ENCODE measurements at regions not wholly inside any gene's neighbourhood (a gene's known extent, or its start where the extent isn't known, plus 50 kb on each side); places are given as distances from the start of the nearest gene placed in this dataset.
"Not testable (repeated sequence)": the region's sequence is repeated elsewhere in the genome, so short reads cannot be mapped to it uniquely, and the experiment has no call there.

- no peak for DNase-seq
Observed at GRCh38 chr1:29623501-29623900, 387.2 kb downstream of the PTPRU start.

GRCh38 chr1:29621826-29622435, 385.6 kb downstream of the PTPRU start:
- DNase-seq = no peak

GRCh38 chr1:29620631-29621030, 384.3 kb downstream of the PTPRU start:
- DNase-seq = no peak

- DNase-seq = no peak
Observed at GRCh38 chr1:29607236-29607635, 370.9 kb downstream of the PTPRU start.

GRCh38 chr1:29604796-29605195, 368.5 kb downstream of the PTPRU start:
- not testable (repeated sequence) for DNase-seq

GRCh38 chr1:29603622-29604021, 367.3 kb downstream of the PTPRU start:
- no peak for DNase-seq

GRCh38 chr1:29602203-29602602, 365.9 kb downstream of the PTPRU start:
- no peak for DNase-seq

GRCh38 chr1:29601021-29601420, 364.7 kb downstream of the PTPRU start:
- no peak for DNase-seq

GRCh38 chr1:29599826-29600225, 363.5 kb downstream of the PTPRU start:
- no peak for DNase-seq

GRCh38 chr1:29599071-29599470, 362.7 kb downstream of the PTPRU start:
- DNase-seq = no peak

GRCh38 chr1:29597861-29598260, 361.5 kb downstream of the PTPRU start:
- no peak for DNase-seq

GRCh38 chr1:29593601-29594382, 357.5 kb downstream of the PTPRU start:
- DNase-seq = no peak

GRCh38 chr1:29592731-29593130, 356.4 kb downstream of the PTPRU start:
- DNase-seq = no peak

- no peak for DNase-seq
Observed at GRCh38 chr1:29592261-29592615, 355.9 kb downstream of the PTPRU start.

- no peak for DNase-seq
Observed at GRCh38 chr1:29591601-29592260, 355.4 kb downstream of the PTPRU start.

GRCh38 chr1:29590583-29591565, 354.6 kb downstream of the PTPRU start:
- DNase-seq = no peak

GRCh38 chr1:29589716-29590115, 353.4 kb downstream of the PTPRU start:
- not testable (repeated sequence) for DNase-seq

GRCh38 chr1:29586991-29587745, 350.8 kb downstream of the PTPRU start:
- no peak for DNase-seq

GRCh38 chr1:29586215-29586614, 349.9 kb downstream of the PTPRU start:
- no peak for DNase-seq

GRCh38 chr1:29585656-29586055, 349.3 kb downstream of the PTPRU start:
- DNase-seq = no peak

GRCh38 chr1:29585201-29585600, 348.9 kb downstream of the PTPRU start:
- DNase-seq = no peak

- no peak for DNase-seq
Observed at GRCh38 chr1:29584776-29585175, 348.5 kb downstream of the PTPRU start.
